Activated naive CD8-positive, alpha-beta T cell treated with anti-CD3 and anti-CD28 coated beads, Interleukin-2, amount 10 ng/mL, durations not matched to agents 7 days and 5 days (primary cell): ENCODE measurements at regions not wholly inside any gene's neighbourhood (a gene's known extent, or its start where the extent isn't known, plus 50 kb on each side); places are given as distances from the start of the nearest gene placed in this dataset.

Experiments
- ATAC-seq: fragments of 150-1000 bp; cut with Tn5 transposase; one replicate; pipeline ENCODE4 v1.10.0; 2021; ENCODE audit warnings: low read depth, moderate library complexity
- POLR2A ChIA-PET: fragments of 350-600 bp; sonication (Branson Sonifier 250); formaldehyde crosslinking; loops from one replicate; lab custom pipeline; 2021; ENCODE audit warnings: antibody characterized with exemption; lab: Charles Lee
- DNase-seq: peaks from one replicate; pipeline ENCODE4 v3.0.0; 2021
- H3K27ac Mint-ChIP-seq: one replicate; pipeline ENCODE4 v1.8.0; 2022; ENCODE audit warnings: mild to moderate bottlenecking, mixed read lengths
- H3K27me3 Mint-ChIP-seq: one replicate; pipeline ENCODE4 v1.8.0; 2022; ENCODE audit warnings: mild to moderate bottlenecking, moderate library complexity, mixed read lengths
- H3K36me3 Mint-ChIP-seq: one replicate; pipeline ENCODE4 v1.8.0; 2021; ENCODE audit warnings: mild to moderate bottlenecking, mixed read lengths
- H3K4me1 Mint-ChIP-seq: one replicate; pipeline ENCODE4 v1.8.0; 2021; ENCODE audit warnings: mixed read lengths
- H3K4me3 Mint-ChIP-seq: one replicate; pipeline ENCODE4 v1.8.0; 2022; ENCODE audit warnings: mild to moderate bottlenecking, moderate library complexity, mixed read lengths
- H3K9me3 Mint-ChIP-seq: one replicate; pipeline ENCODE4 v1.8.0; 2021; ENCODE audit warnings: mixed read lengths

DNA sequence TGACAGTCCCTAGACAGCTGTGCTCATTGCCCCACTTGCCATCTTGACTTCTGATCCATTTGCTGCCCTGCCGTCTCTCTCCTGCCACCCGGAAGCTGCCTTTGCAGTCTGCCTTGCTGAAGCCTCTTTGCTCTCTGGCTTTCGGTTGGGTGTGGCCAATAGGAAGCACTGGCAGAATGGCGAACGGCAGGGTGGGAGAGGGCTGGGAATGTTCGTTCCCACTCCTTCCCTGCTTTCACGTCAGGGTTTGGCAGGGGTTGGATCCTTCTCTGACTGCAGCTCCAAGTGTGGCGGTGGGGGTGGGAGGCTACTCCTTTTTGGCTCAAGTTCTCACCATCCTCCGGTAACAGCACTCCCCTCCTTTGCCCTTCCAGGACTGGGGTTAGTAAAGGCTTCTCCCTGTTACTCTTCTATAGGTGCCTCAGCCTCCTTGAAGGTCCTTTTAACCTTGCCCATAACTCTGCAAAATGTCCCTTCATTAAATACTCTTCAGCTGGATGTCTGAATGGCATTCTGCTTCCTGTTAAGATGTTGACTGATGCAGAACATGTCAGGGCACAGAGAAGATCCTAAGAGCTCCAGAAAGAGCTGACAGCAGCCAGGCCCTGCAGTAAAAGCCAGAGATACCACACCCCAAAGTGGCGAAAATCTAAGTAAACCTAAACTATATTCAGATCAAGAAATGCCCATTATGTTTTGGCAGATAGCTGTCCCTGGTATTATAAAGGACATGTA is 299.7 kb downstream of the CDCA7 start:
- POLR2A ChIA-PET: no interaction called here
- DNase-seq: no peak
- Mint-ChIP-seq H3K9me3 (no peaks in the 10 kb centered on the region), H3K36me3 (no peaks in the 10 kb centered on the region), H3K27me3 (no peaks in the 10 kb centered on the region), H3K4me1 (no peaks in the 10 kb centered on the region), H3K4me3 (no peak overlapping the region), H3K27ac (no peak overlapping the region)
- ATAC-seq: no peak

DNA sequence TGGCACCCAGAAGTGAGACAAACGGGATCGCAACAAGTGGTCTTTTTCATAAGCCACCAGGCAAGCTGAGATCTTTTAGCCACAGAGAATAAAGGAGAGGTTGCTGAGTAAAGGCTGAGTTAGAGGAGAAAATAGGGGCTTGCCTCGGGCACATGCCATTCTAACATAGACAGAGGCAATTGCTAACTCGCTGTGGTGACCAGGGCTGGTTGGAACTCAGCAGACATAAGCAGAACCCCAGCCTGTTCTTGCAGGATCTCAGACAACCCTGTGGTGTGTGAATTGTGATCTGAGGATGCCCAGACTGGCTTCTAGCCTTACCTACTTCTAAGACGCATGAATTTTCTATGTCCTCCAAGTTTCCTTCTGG is 300.2 kb downstream of the CDCA7 start:
- H3K4me1 Mint-ChIP-seq: no peaks in the 10 kb centered on the region
- ATAC-seq (no peak), DNase-seq (no peak)
- no peaks in the 10 kb centered on the region for H3K9me3 Mint-ChIP-seq
- no peaks in the 10 kb centered on the region for H3K36me3 Mint-ChIP-seq
- H3K4me3 Mint-ChIP-seq: no peak overlapping the region
- POLR2A ChIA-PET: no interaction called here
- H3K27me3 Mint-ChIP-seq: no peaks in the 10 kb centered on the region
- no peak overlapping the region for H3K27ac Mint-ChIP-seq

DNA sequence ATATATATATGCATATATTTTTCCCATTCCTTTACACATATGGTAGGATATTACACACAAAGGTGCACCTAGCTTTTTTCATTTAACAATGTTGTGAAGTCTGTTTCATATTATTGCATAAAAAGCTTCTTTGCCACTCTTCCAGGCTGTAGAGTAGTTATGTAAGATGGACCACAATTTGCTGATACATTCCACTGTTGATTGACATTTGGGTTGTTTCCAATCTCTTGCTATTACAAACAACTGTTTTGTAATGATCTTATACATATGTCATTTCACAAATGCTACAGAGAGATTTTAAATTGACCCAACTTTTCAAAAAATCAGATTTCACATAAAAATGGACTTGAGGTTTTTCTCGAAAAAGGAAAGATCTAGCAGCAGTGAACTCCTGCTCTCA is 301.4 kb downstream of the CDCA7 start:
- DNase-seq (no peak), ATAC-seq (no peak)
- peaks cover 5% of the 10 kb centered on the region for H3K27me3 Mint-ChIP-seq
- no peak overlapping the region for H3K27ac Mint-ChIP-seq
- H3K36me3 Mint-ChIP-seq: no peaks in the 10 kb centered on the region
- H3K4me3 Mint-ChIP-seq: no peak overlapping the region
- POLR2A ChIA-PET: no interaction called here
- no peaks in the 10 kb centered on the region for H3K9me3 Mint-ChIP-seq
- no peaks in the 10 kb centered on the region for H3K4me1 Mint-ChIP-seq

DNA sequence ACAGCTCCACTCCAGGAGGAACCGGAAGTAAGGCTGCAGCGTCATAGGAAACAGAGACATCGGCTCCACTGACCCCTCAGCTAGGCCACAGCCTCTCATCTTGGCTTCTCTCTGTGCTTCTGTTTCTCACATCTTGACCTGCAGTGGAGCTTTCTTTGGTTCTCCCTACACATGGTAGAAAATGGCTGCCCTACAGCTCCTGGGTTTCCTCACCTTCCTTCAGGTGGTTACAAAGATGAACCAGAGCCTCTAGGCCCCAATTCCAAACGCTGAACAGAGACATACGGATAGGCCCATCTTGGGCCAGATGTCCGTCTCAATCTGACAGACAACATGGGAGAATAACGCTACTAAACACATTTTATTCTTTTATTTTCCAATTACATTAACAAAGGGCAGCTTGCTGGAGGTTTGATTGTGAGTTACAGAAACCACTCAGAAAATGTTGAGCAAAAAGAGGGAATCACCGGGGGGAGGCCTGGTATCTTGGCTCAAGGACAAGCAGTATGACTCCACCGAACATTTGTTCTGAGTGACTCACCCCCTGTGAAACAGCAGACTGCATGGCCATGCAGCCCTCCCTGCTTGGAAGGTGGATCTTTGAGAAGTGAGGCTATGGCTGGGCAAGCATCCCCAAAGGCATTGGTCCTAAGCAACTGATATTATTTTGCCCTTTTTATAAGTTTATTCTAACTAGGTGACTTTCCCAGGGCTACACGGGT is 303.5 kb downstream of the CDCA7 start:
- Mint-ChIP-seq H3K27ac (no peak overlapping the region), H3K9me3 (no peaks in the 10 kb centered on the region), H3K4me3 (no peak overlapping the region), H3K36me3 (no peaks in the 10 kb centered on the region), H3K4me1 (no peaks in the 10 kb centered on the region), H3K27me3 (peaks cover 5% of the 10 kb centered on the region)
- ATAC-seq (no peak), DNase-seq (no peak)
- POLR2A ChIA-PET: no interaction called here

DNA sequence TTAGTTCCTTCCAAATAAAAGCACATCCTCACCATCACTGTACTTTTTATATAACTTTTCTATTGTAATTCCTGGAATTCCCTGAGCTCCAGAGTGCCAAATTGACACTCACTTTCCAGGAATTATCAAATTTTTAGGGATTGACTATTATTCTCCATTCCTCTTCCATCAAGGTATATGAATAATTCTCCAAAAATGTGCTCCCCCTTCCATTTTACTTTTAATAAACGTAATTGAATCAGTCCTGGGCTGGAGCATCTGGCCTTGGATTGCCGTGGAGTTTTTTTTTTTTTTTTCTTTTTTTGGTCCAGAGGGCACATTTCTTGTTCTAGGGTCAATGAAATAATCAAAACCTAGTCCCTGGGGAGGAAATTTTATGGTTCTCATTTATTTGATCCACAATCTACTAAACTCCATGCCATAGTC is 304.3 kb downstream of the CDCA7 start:
- no peaks in the 10 kb centered on the region for H3K36me3 Mint-ChIP-seq

DNA sequence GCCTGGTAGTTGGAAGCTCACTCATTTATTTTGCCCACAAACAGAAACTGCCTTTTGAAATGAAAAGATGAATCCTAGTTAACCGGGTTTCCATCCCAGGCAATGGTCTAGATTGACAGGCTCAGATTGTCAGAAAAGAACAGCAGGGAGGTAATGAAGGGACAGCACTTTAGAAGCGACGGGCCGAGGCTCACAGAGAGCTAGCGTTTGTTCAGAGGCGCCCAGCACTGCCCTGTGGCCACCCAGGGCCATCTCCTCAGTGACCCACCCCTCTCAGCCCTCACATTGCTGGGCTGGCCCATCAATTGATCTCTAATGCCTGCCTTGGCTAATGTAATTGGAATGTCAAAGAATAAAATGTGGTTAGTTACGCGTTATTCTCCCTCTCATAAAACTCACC is 304.8 kb downstream of the CDCA7 start:
- no peak overlapping the region for H3K27ac Mint-ChIP-seq
- POLR2A ChIA-PET: no interaction called here
- ATAC-seq: no peak
- no peaks in the 10 kb centered on the region for H3K9me3 Mint-ChIP-seq
- no peak overlapping the region for H3K4me3 Mint-ChIP-seq
- no peaks in the 10 kb centered on the region for H3K36me3 Mint-ChIP-seq
- no peaks in the 10 kb centered on the region for H3K4me1 Mint-ChIP-seq
- no peak for DNase-seq
- peaks cover 5% of the 10 kb centered on the region for H3K27me3 Mint-ChIP-seq

More for the DNA sequence above, 304.3 kb downstream of the CDCA7 start:
- H3K4me1 Mint-ChIP-seq: no peaks in the 10 kb centered on the region
- ATAC-seq: no peak
- POLR2A ChIA-PET: no interaction called here
- no peak overlapping the region for H3K27ac Mint-ChIP-seq
- H3K4me3 Mint-ChIP-seq: no peak overlapping the region
- DNase-seq: no peak
- H3K27me3 Mint-ChIP-seq: peaks cover 5% of the 10 kb centered on the region
- H3K9me3 Mint-ChIP-seq: no peaks in the 10 kb centered on the region

DNA sequence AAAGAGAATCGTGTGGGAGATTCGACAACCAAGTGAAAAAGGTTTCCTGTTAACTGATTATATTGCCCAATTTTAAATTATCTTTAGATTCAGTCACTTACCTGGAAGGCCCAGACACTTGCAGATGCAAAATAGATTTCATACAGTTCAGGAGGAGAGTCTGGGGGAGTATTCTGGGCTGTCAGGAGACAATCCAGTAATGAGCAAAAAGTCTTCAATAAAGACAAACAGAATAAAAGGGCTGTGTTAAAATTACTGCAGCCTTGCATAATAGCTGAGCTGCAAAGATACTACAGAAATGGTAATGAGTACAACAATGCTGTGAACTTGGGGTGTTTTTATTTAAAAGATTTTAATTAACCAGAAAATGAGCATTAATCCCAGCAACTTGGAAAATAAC is 303.6 kb downstream of the SP3 start:
- no peak overlapping the region for H3K27ac Mint-ChIP-seq
- H3K4me3 Mint-ChIP-seq: no peak overlapping the region
- DNase-seq: no peak
- no peaks in the 10 kb centered on the region for H3K4me1 Mint-ChIP-seq
- POLR2A ChIA-PET: no interaction called here
- H3K9me3 Mint-ChIP-seq: no peaks in the 10 kb centered on the region
- H3K36me3 Mint-ChIP-seq: no peaks in the 10 kb centered on the region
- H3K27me3 Mint-ChIP-seq: peaks cover 12% of the 10 kb centered on the region
- no peak for ATAC-seq

DNA sequence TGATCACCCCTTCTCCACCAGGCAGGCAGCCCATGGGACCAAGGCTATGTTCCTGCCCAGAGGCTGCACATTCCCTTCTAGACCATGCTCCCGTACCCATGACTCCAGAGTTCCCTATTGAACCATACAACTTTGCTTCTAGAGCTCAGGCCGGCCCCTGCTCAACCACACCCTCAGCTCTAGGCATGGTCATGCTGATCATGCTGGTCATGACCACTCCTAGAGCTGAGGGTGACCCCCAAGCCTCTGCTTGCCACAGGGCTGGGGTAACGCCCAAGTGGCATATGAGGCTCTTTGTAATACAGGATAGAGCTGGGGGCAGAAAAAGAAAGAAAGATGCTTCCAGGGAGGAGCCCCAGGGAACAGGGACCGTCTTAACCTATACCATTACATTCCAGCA is 301.8 kb downstream of the SP3 start:
- Mint-ChIP-seq H3K9me3 (no peaks in the 10 kb centered on the region), H3K4me1 (no peaks in the 10 kb centered on the region), H3K4me3 (no peak overlapping the region), H3K27ac (no peak overlapping the region), H3K36me3 (no peaks in the 10 kb centered on the region), H3K27me3 (peaks cover 17% of the 10 kb centered on the region)
- ATAC-seq (no peak), DNase-seq (no peak)
- POLR2A ChIA-PET: no interaction called here

DNA sequence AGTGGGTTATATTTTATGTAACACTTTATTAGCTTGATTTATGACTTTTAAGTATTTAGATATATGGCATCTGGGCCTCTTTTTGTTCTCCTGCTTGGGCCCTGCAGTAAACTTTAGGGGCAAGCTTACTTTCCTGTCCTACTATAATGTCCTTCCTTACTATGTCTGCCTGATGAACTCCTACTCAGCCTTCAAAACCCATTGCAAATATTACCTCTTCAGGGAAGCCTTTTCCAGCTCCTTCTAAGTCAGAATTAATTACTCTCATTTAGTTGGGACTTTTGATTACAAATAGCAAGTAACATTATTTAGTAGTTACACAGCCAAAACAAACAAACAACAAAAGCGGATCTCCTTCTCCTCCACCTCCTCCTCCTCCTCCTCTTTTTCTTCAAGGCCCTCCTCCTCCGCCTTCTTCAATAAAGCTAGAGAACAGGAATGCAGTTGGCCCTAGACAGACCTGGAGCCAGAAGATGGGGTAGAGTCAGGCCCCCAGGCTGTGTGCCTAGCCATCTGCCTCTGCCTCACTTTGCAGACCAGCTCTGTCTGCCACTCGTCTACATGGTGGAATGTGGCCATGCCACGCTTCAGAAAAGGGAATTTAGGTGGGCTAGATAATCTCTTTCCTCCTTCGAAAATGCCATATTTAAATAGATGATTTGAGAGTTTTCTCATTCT is 301.2 kb downstream of the SP3 start:
- no peak for ATAC-seq
- no peaks in the 10 kb centered on the region for H3K36me3 Mint-ChIP-seq
- POLR2A ChIA-PET: no interaction called here

DNA sequence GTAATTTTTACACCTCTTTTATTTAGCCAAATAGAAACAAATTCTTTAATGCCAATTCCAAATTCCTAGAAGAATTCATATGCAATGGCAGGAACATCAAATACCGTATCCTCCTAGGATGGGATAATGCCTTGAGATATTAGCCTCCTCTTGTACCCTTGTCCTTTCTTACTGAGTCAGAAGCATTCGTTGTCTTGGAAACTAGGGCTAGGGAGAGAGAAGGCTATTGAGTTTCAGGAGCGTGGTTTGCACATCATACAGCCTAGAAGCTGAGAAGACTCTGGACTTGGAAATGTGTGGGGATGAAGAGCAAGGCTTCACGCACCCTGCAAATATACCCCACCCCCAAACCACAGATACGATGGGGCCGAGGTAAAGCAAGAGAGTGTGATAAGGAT is 300.7 kb downstream of the SP3 start:
- H3K4me1 Mint-ChIP-seq: no peaks in the 10 kb centered on the region
- no peaks in the 10 kb centered on the region for H3K9me3 Mint-ChIP-seq
- H3K27ac Mint-ChIP-seq: no peak overlapping the region
- no peak overlapping the region for H3K4me3 Mint-ChIP-seq
- peaks cover 18% of the 10 kb centered on the region for H3K27me3 Mint-ChIP-seq
- ATAC-seq: no peak
- no peaks in the 10 kb centered on the region for H3K36me3 Mint-ChIP-seq
- POLR2A ChIA-PET: no interaction called here
- DNase-seq: no peak

More for the DNA sequence above, 301.2 kb downstream of the SP3 start:
- H3K27ac Mint-ChIP-seq: no peak overlapping the region
- no peaks in the 10 kb centered on the region for H3K9me3 Mint-ChIP-seq
- H3K27me3 Mint-ChIP-seq: peaks cover 18% of the 10 kb centered on the region
- no peak overlapping the region for H3K4me3 Mint-ChIP-seq
- DNase-seq: no peak
- H3K4me1 Mint-ChIP-seq: no peaks in the 10 kb centered on the region

DNA sequence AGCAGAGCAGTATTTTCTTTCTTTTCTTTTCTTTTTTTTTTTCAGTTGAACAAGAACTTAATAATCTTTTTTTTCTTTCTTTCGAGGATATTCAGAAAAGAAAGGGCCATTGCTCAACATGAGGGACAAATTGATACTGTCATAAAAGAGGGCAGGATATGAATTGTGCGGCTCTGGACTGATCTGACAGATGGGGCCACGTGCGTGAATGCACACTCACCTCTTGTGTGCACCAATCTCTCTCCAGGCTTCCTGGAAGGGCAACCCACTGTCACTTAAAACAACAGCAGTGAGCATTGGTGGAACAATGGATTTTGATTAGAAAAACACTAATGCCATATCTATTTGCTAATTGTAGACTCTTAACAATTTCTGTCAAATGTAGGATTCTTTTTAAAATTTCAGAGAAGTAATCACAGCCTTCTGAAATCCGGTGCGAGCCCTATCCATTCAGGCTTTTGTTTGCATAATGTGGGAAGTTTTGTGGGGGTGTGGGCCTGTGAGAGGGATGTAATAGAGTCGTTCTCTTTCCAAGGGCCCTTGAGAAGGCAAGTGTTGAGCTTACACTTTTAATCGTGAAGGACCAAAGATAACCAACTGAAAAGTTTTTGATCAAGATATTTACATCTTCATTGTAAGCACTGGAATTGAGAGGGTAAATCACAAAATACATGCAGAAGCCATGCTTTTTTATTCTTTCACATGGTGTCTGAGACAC is 298.8 kb downstream of the SP3 start:
- no peaks in the 10 kb centered on the region for H3K36me3 Mint-ChIP-seq
- no peaks in the 10 kb centered on the region for H3K9me3 Mint-ChIP-seq
- DNase-seq (no peak), ATAC-seq (no peak)
- H3K4me3 Mint-ChIP-seq: no peak overlapping the region
- peaks cover 13% of the 10 kb centered on the region for H3K27me3 Mint-ChIP-seq
- H3K4me1 Mint-ChIP-seq: no peaks in the 10 kb centered on the region
- POLR2A ChIA-PET: no interaction called here
- H3K27ac Mint-ChIP-seq: no peak overlapping the region

DNA sequence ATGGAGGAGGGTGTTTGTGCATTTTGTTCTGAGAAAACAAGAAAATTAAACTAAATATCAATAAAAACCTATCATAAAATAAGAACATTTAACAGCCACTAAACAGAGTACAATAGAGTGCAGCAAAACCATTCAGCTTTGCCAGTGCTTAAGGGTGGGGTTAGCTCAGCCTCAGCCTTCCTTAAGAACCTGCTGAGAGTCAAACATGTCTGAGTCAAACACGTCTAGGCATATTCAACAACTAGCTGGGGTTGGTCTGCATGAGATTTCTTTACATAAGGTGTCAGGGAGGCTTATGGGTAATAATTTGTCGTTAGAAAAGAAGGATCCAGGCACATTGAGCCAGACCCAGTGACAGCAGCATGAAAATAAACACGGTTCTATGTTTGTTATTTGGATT is 298.2 kb downstream of the SP3 start:
- Mint-ChIP-seq H3K36me3 (no peaks in the 10 kb centered on the region), H3K27me3 (peaks cover 13% of the 10 kb centered on the region), H3K9me3 (no peaks in the 10 kb centered on the region), H3K4me1 (no peaks in the 10 kb centered on the region), H3K27ac (no peak overlapping the region), H3K4me3 (no peak overlapping the region)
- ATAC-seq: no peak
- no peak for DNase-seq
- POLR2A ChIA-PET: no interaction called here

DNA sequence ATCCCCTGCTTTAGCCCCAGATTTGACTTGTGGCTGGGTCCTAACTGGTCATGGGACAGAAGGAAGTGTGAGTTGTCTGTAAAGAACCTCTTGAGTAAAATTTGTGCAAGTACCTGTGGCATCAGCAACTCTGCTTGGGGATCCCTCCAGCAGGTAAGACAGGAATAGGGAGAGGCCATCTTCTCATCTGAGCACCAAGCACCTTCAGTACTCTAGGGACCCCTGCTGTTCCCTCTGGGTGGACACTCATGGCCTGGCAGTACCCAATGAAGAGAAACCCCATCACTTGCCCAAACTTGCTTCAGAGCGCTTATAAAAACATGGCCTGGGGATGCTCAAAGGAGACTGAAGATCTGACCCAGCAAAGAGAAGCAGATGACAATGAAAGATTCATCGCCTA is 297.8 kb downstream of the SP3 start:
- Mint-ChIP-seq H3K4me1 (no peaks in the 10 kb centered on the region), H3K27ac (no peak overlapping the region), H3K4me3 (no peak overlapping the region), H3K27me3 (peaks cover 13% of the 10 kb centered on the region), H3K36me3 (no peaks in the 10 kb centered on the region), H3K9me3 (no peaks in the 10 kb centered on the region)
- no peak for ATAC-seq
- POLR2A ChIA-PET: no interaction called here
- DNase-seq: no peak
